Femur (tissue), 1 donor: ENCODE measurements at regions not wholly inside any gene's neighbourhood (a gene's known extent, or its start where the extent isn't known, plus 50 kb on each side); places are given as distances from the start of the nearest gene placed in this dataset.

ENCODE experiments used
- DNase-seq: peaks from one replicate; pipeline ENCODE4 v3.0.0-alpha.2; 2017

- no peak for DNase-seq
These were observed 243.4 kb upstream of the STS start for GRCh38 chrX:6904156-6904555.

- DNase-seq: no peak
These were observed 249.1 kb upstream of the STS start for GRCh38 chrX:6898371-6898770.

GRCh38 chrX:6891404-6891803, 256.1 kb upstream of the STS start:
- DNase-seq: no peak

- DNase-seq: no peak
These were observed 256.8 kb upstream of the STS start for GRCh38 chrX:6890544-6891261.

GRCh38 chrX:6885909-6886308, 261.6 kb upstream of the STS start:
- DNase-seq: no peak

GRCh38 chrX:6885396-6885795, 262.1 kb upstream of the STS start:
- DNase-seq: no peak

- no peak for DNase-seq
These were observed 286.1 kb upstream of the STS start for GRCh38 chrX:6861456-6861855.

GRCh38 chrX:6857749-6858148, 289.8 kb upstream of the STS start:
- DNase-seq: no peak

- no peak for DNase-seq
These were observed 291.0 kb upstream of the STS start for GRCh38 chrX:6856471-6856870.

- DNase-seq: no peak
These were observed 294.6 kb upstream of the STS start for GRCh38 chrX:6852869-6853268.

GRCh38 chrX:6852121-6852520, 295.4 kb upstream of the STS start:
- no peak for DNase-seq

GRCh38 chrX:6851140-6851539, 296.4 kb upstream of the STS start:
- no peak for DNase-seq

- no peak for DNase-seq
These were observed 297.6 kb upstream of the STS start for GRCh38 chrX:6849716-6850414.

GRCh38 chrX:6832619-6833018, 297.7 kb upstream of the VCX3A start:
- no peak for DNase-seq

- DNase-seq: no peak
These were observed 291.9 kb upstream of the VCX3A start for GRCh38 chrX:6826856-6827255.

- DNase-seq: no peak
These were observed 286.8 kb upstream of the VCX3A start for GRCh38 chrX:6821730-6822129.

- peak; percentile 16 for DNase-seq
These were observed 279.0 kb upstream of the VCX3A start for GRCh38 chrX:6813836-6814370.

- no peak for DNase-seq
These were observed 277.2 kb upstream of the VCX3A start for GRCh38 chrX:6812087-6812486.

- DNase-seq: no peak
These were observed 275.9 kb upstream of the VCX3A start for GRCh38 chrX:6810776-6811175.

GRCh38 chrX:6803607-6804006, 268.7 kb upstream of the VCX3A start:
- no peak for DNase-seq

GRCh38 chrX:6793000-6793399, 258.1 kb upstream of the VCX3A start:
- DNase-seq: no peak

- no peak for DNase-seq
These were observed 249.0 kb upstream of the VCX3A start for GRCh38 chrX:6783912-6784311.

GRCh38 chrX:6782831-6783230, 247.9 kb upstream of the VCX3A start:
- no peak for DNase-seq
